ENCODE measurements at regions not wholly inside any gene's neighbourhood (a gene's known extent, or its start where the extent isn't known, plus 50 kb on each side); places are given as distances from the start of the nearest gene placed in this dataset.

GRCh38 chr22:49320714-49321476 is 506.8 kb downstream of the BRD1 start:
- TF ChIP-seq FEZF1 (tag by site-specific recombination; IDR thresholded peaks at IDR 0.05) = no peak
- no peak for TF ChIP-seq ZNF114 (tag by site-specific recombination; IDR thresholded peaks at IDR 0.05)
- TF ChIP-seq, protein P1, sequence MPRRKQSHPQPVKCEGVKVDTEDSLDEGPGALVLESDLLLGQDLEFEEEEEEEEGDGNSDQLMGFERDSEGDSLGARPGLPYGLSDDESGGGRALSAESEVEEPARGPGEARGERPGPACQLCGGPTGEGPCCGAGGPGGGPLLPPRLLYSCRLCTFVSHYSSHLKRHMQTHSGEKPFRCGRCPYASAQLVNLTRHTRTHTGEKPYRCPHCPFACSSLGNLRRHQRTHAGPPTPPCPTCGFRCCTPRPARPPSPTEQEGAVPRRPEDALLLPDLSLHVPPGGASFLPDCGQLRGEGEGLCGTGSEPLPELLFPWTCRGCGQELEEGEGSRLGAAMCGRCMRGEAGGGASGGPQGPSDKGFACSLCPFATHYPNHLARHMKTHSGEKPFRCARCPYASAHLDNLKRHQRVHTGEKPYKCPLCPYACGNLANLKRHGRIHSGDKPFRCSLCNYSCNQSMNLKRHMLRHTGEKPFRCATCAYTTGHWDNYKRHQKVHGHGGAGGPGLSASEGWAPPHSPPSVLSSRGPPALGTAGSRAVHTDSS (tag by site-specific recombination; IDR thresholded peaks at IDR 0.05) = no peak
- no peaks in the 10 kb centered on the region for H3K36me3 ChIP-seq (ENCODE audit: control insufficient read depth in 2 of 2, insufficient read depth in 1 of 2, low read length in 2 of 2)
- POLR2A ChIA-PET = no interaction called here
- CTCF ChIA-PET = interaction anchor here (1.0 kb wide), 1 partner anchor 16 kb away, joined by 3 read pairs; no protein-coding TSS in a partner anchor
- no peak overlapping the region for H3K4me3 ChIP-seq (ENCODE audit: low read depth, low read length)
- H3K4me1 ChIP-seq (ENCODE audit: control insufficient read depth, insufficient read depth, low read length) = no peaks in the 10 kb centered on the region
- H3K9me3 ChIP-seq (ENCODE audit: control insufficient read depth, insufficient read depth, low read depth, low read length) = no peaks in the 10 kb centered on the region
- H3K27ac ChIP-seq (ENCODE audit: extremely low read depth, low read depth, low read length) = no peak overlapping the region

GRCh38 chr22:49317369-49317768 is 510.3 kb downstream of the BRD1 start:
- H3K27ac ChIP-seq (ENCODE audit: extremely low read depth, low read depth, low read length) = no peak overlapping the region
- H3K4me3 ChIP-seq (ENCODE audit: low read depth, low read length) = no peak overlapping the region
- H3K36me3 ChIP-seq (ENCODE audit: control insufficient read depth in 2 of 2, insufficient read depth in 1 of 2, low read length in 2 of 2) = no peaks in the 10 kb centered on the region
- CTCF ChIA-PET = interaction anchor here (0.6 to 1.5 kb wide), 4 partner anchors 12 to 348 kb away, joined by 3 to 16 read pairs (median 4); no protein-coding TSS in a partner anchor
- POLR2A ChIA-PET = no interaction called here
- no peaks in the 10 kb centered on the region for H3K9me3 ChIP-seq (ENCODE audit: control insufficient read depth, insufficient read depth, low read depth, low read length)
- no peaks in the 10 kb centered on the region for H3K4me1 ChIP-seq (ENCODE audit: control insufficient read depth, insufficient read depth, low read length)
- no peak for TF ChIP-seq ZNF354C (tag by site-specific recombination; IDR thresholded peaks at IDR 0.05; ENCODE audit: borderline replicate concordance, low read depth)
- no peak for TF ChIP-seq ZNF521 (tag by site-specific recombination; IDR thresholded peaks at IDR 0.05)
- no peak for TF ChIP-seq ZNF24 (tag by site-specific recombination; IDR thresholded peaks at IDR 0.05)
- no peak for TF ChIP-seq ZNF830 (tag by site-specific recombination; IDR thresholded peaks at IDR 0.05; ENCODE audit: low read depth)
- no peak for TF ChIP-seq PBX3 (CRISPR knock-in tag; IDR thresholded peaks at IDR 0.05)
- no peak for TF ChIP-seq ZNF404 (tag by site-specific recombination; IDR thresholded peaks at IDR 0.05)
- TF ChIP-seq ZNF239 (tag by site-specific recombination; IDR thresholded peaks at IDR 0.05) = no peak
- no peak for TF ChIP-seq ZNF280D (tag by site-specific recombination; IDR thresholded peaks at IDR 0.05)
- no peak for TF ChIP-seq ZBTB48 (tag by site-specific recombination; IDR thresholded peaks at IDR 0.05)
- TF ChIP-seq KLF7 (tag by site-specific recombination; IDR thresholded peaks at IDR 0.05; ENCODE audit: borderline replicate concordance) = no peak
- no peak for TF ChIP-seq ZNF488 (tag by site-specific recombination; IDR thresholded peaks at IDR 0.05)
- TF ChIP-seq ZNF501 (tag by site-specific recombination; IDR thresholded peaks at IDR 0.05) = no peak
- TF ChIP-seq, protein P2, sequence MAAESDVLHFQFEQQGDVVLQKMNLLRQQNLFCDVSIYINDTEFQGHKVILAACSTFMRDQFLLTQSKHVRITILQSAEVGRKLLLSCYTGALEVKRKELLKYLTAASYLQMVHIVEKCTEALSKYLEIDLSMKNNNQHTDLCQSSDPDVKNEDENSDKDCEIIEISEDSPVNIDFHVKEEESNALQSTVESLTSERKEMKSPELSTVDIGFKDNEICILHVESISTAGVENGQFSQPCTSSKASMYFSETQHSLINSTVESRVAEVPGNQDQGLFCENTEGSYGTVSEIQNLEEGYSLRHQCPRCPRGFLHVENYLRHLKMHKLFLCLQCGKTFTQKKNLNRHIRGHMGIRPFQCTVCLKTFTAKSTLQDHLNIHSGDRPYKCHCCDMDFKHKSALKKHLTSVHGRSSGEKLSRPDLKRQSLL (tag by site-specific recombination; IDR thresholded peaks at IDR 0.05) = no peak
